GM19324 (cell line): ENCODE measurements at regions not wholly inside any gene's neighbourhood (a gene's known extent, or its start where the extent isn't known, plus 50 kb on each side); places are given as distances from the start of the nearest gene placed in this dataset.

Source experiments
- ATAC-seq: cut with Tn5 transposase; IDR thresholded peaks from one replicate; pipeline ENCODE4 v1.9.1; 2021; ENCODE audit warnings: mild to moderate bottlenecking, moderate library complexity; ENCODE audit not compliant: unreplicated experiment, low FRiP score

DNA sequence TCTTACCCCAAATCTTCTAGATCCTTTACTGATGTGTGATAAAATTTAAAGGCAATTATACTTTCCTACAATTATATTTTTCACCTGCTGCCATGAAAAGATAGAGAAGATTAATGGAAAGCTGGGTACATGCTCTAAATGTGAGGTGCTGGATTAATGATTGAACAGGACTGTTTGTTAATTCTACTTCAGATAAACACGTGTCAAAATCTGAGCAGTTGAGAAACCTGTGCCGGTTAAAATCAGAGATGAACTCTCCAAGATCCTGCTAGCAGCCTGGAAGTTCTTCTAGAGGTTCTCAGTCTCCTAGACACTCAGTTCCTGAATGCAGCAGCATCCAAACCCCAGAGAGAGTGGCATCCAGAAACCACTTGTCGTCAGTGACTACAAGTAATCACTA, 69.2 kb downstream of the INHBA start:
- no peak for ATAC-seq

DNA sequence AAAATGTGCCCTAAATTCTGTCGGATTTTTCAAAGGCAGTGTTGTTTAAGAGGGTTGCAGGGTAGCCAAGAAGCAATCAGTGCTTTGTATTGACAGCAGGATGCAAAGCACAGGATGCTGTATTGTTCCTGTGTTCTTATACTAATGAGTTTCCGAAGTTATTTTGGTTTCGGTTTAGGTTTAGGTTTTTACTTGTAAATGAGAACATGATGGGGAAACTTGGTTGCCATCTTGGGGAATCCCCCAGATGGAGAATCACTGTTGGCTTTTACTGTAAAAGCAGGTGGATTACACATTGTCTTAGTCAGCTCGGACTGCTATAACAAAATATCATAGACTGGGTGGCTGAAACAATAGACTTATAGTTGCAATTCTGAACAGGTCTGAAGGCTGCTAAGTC, 72.1 kb downstream of the INHBA start:
- peak; percentile 79 for ATAC-seq

DNA sequence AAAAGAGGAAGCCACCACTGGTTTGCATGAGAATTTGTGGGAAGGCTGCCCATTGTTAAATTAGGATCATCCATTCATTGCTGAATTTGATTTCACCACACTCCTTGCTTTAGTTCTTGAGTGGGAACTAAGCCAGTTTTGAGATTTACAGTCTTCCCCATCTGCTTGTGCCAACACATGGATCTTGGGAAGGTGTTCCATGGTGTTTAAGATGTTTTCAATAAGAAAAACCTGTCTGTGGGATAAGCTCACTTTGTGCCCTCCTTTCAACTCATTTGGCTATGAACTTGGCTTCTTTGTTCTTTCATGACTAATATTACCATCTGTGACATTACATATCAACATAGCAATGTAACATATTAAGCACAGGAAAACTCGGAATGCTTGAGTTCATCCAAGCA, 73.2 kb downstream of the INHBA start:
- ATAC-seq, result no peak

DNA sequence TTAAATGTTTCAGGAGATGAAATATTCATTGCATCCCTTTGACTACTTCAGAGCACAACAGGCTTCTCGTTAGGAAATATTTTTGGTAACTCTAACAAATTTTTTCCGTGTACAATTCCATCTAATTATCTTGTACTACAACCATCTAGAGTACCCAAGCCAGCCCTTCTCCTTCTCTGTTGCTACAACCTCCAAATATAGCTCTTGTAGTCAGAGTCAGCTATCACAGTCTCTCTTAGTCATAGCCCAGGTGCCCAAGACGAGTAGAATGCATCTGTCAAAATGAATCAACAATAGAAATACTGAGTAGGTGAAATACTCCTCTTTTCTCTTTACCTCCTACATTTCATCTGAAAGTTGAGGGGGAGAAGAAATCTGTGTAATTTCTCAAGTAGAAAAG, 74.0 kb downstream of the INHBA start:
- ATAC-seq, result no peak

DNA sequence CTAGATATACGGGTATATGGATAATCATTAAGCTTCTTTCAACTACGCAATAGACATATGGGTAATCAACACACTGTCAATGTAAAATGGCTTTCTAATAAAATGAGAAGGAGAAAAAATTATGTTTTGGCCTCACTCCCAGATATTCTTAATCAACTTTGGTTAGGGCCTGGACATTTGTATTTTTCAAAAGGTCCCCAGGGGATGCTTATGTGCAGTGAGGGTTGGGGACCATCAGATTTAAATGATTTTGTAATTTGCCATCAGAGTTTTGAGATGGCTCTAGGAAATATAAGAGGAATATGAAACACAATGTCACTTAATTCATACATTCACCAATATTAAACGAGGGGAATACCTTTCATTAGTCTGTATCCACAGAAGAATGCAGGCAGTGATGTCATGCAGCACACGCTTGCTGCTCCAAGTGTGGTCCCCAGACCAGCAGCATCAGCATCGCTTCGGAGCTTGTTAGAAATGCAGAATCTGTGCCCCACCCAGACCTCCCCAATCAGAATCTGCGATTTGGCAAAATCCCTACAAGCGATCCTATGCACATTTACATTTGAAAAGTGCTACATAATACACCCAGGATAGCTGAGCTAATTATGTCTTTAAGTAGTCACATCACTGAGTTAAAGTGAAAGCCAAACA, 75.1 kb downstream of the INHBA start:
- no peak for ATAC-seq

DNA sequence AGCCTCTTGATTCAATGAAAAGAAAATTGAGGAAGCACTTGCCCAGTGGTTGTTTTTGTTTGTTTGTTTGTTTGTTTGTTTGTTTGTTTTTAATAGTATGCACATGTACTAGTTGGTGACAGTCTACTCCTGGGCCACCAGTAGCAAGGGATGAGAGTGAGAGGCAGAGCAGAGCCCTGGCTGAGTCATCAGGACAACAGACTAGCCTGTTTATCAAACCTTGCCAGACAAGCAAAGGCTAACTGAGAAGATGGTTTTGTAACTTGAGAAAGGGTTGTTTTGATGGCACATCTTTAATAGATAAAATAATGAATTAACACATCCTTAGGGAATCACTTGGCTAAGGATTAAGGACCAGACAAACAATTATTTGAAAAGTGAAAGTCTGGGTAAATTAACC, 78.1 kb downstream of the INHBA start:
- no peak for ATAC-seq

DNA sequence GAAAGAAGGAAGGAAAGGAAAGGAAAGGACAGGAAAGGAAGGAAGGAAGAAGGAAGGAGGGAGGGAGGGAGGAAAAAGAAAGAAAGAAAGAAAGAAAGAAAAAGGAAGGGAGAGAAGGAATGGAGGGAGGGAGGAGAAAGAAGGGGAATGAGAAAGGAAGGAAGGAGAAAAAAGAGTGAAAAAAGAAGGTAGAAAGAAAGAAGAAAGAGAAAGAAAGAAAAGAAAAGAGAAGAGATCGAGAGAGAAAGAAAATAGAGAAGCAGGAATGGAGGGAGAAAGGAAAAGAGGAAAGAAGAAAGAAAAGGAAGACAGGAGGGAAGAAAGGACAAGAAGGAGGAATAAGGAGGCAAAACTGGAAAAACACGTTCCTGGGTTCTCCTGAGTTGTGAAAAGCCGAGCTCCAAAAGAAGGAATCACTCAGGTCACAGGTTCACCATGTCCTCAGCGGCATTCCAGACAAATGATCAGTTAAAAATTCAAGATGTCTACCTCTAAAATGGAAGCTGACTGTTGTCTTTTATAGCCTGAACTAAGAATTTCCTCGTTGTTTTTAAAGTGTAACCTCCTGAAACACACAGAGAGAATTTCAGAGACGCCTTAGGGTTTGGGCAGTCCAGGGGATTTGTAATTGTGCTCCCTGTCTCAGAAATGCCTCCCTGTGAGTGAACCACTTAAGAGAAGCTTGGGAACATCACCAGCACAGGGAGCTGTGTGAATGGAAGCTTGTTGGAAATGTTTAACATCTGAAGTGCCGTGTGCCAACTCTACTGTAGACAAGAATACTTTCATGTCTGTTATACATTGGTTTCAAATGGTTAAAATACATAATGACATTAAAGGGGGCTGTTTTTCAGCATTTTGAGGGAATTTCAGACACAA, 80.7 kb downstream of the INHBA start:
- ATAC-seq, result no peak

DNA sequence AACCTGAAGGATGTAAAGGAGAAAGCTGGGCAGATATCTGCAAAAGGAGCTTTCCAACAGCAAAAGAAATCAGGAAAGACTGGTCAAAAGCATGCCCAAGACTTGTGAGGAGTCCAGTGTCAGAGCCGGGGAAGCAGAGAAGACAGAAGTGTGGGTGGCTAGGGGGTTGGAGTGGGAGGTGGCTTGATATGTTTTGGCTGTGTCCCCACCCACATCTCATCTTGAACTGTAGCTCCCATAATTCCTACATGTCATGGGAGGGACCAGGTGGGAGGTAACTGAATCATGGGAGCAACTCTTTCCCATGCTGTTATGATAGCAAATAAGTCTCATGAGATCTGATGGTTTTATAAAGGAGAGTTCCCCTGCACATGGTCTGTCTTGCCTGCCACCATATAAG, 84.9 kb downstream of the INHBA start:
- ATAC-seq, result no peak

DNA sequence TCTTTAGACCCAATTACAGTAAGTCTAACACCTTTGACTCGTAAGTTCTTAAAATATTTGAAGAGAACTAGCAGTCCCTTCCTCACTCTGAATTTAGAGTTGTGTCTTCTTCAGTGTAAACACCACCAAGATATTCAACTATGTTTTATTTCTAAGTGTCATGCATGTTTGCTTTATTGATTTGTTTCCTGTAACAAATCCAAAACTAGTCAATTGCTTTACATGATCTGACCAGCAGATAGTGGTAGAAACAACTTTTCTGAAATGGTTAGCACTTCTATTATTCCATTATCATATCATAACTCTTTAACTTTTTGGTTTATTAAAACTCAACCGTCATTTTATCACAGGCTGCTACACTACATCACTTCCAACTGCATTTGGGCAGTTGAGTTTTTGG, 90.1 kb downstream of the INHBA start:
- ATAC-seq, result no peak

DNA sequence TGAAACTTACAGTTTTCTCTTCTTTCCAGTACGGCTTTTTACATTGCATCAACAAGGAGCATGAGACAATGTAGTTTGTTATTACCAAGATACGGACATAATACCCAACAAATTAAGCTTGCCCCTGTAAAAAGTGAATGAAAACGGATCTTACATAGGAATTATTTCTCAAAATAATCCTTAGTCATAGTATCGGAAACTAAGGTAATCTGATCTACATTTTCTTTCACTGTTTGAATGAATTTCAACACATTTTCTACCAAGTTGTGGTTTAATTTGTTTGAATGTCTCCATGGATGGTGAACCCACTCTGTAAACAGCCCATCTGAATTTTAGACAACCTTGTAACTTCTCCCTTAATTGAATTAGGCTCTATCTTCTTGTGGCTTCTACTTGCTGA, 90.5 kb downstream of the INHBA start:
- no peak for ATAC-seq

DNA sequence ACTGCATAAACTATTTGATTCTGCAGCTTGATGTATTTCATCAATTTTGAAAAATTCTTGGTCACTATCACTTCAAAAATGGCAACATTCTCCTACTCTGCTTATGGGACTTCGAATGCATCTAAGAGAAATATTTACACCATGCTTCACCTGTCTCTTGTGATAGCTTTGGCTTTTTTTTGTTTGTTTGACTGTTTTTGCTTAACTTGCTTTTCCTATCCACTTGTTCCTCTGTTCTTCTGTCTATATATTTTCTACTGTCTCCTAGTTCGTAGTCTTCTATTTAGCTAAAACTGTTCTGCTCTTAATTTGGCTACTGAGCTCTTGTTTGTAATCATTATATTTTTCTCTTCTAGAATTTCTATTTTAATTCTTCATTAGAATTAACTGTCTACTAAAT, 94.4 kb downstream of the INHBA start:
- no peak for ATAC-seq

DNA sequence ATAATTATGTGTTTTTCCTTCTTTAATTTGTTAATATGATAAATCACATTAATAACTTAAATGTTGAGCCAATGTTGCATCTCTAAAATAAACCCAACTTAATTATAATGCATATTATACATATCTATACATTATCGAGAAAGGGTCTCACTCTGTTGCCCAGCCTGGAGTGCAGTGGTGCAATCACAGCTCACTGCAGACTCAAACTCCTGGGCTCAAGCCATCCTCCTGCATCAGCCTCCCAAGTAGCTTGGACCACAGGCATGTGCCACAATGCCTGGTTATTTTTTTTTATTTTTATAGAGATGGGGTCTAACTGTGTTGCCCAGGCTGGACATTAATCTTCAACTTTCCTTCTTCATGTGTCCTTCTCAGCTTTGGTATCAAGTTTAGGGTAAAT, 98.9 kb downstream of the INHBA start:
- no peak for ATAC-seq

DNA sequence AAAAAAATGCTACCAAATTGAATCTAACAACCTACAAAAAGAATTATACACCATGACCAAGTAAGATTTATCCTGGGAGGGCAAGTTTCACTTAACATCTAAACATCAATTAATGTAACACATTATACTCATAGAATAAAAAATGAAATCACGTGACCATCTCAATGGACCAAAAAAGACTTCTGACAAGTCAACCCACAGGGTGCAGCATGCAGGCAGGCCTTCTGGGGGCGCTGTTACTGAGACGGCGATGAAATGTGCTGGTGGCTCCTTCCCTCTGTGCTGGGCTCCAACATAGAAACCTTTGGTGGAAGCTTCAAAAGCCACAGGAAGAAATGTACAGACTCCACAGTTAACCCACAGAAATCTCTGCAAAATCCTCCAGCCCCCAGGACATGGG, 103.1 kb downstream of the INHBA start:
- ATAC-seq, result no peak

DNA sequence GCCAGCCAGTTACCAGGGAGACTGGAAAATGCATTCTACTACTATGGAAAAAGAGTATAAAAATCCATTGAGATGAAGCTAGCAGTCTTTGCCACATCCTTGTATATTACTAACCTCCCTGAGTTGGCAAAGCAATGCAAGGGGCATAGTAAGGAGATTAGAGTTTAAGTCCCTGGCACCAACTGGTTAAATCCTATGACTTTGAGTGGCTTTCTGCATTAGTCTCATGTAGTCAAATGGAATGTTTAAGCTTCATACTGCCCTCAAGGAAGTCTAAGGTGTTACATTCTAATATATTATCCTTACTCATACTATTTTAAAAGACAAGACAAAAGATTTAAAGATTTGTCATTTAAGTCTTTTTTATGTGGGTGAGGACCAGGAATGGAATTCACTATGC, 110.1 kb downstream of the INHBA start:
- no peak for ATAC-seq

DNA sequence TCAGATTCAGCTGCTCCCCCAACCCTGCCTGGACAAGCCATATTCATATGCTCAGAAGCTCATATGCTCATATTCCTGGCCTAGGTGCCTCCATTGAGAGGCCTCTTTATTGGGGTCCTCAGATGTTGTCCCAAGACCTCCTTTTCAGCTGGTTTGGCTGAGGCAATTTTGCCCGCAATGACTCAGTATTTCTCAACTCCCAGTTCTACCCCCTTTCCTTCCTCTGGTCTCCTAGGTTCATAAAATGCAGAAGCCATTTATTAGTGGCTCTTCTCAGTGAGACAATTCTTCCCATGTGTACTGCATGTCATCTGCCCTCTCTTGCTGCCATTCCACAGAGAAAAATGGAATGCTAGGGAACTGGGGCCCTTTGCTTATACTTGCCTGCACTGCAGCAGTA, 110.7 kb downstream of the INHBA start:
- ATAC-seq, result no peak

DNA sequence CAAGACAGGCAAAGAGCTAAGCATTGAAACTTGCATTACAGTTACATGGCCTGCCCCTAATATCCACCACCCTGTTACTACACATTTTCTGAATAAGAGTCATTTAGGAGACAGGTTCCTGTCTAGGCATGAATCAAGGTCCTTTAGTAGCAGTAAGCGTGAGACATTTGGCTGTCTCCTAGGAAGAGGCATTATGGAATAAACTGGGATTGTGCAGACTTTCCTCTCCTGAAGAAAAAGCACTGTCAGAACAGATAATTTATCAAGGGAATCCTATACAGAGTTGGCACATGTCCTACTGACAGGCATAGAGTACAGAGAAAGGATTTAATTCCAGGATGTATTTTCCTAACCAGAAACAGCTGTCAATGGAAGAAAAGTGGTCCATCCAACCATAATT, 111.9 kb downstream of the INHBA start:
- no peak for ATAC-seq

DNA sequence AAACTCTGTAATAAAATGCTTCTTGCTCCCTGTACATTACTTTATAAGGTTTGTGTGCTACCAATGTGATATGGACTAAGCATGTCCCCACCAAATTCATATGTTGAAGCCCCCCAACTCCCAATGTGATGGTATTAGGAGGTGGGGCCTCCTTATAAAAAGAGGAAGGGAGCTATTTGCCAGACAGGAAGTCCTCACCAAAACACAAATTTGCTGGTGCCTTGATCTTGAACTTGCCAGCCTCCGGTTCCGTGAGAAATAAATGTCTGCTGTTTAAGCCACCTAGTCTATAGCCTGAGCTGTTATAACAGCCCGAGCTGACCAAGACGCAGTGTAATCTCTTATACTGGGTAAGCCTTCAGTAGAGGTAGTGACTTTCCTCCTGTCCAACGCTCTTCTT, 114.5 kb downstream of the INHBA start:
- ATAC-seq, result no peak

DNA sequence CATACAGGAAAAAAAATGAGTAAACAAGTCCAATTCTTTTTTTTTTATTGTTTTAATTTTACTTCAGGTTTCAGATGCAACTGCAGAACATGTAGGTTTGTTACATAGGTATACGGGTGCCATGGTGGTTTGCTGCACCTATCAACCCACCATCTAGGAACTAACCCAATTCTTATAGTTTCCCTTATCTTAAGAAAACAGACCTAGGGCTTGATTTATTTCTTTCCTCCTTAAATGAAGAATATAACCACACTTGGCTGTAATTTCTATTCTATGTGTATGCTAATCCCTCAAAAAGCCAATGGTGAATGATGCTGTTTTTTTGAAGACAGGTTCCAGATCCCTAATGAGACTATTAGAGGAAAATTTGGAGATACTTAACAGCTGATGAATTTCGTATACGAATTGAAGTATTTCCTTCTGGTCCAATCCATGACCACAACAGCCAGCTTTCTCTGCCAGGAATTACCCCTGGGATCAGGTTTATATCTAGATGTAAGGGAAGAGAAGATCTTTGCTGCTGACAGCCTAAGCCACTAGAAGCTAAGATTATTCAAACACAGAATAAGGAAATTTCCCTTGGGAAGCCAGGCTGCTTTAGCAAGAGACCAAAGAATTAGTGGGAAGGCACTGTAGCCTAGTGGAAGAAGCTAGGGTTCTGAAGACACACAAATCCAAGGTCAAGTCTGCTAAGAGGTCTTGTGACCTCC, 115.8 kb downstream of the INHBA start:
- ATAC-seq, result no peak

DNA sequence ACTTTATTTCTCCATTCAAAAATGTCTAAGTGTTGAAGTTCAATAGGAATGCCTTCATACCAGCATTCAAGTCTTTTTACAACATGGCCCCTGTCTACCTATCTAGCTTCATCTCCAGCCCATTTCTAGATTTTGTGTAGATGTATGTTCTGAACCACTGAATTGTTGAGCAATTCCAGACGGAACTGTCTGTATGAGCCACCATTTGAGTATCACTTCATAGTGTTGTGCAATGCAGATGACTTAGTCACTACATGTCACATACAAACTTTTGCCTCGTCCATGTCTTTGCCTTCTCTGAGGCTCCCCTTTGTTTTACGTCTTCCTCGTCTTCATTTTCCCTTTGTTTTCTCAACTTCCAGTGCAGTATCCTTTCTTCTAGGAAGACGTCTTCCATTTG, 118.1 kb downstream of the INHBA start:
- no peak for ATAC-seq

DNA sequence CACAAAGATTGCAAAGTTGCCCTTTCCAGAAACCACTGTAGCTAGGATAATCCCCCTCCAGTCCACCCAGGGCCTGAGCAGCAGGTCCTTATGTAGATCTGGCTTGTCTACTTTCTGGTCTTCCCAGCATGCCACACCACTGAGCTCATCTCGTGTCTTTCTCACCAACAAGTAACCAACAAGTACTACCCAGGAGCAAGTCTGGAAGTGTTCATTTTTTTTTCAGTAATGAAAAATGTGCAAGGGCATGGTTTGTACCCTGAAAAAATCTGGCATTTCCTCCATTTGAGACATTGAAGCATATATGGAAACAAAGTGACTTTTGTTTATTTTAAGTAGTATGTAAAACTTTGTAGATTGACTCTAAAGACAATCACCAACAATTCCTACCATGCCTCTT, 120.8 kb downstream of the INHBA start:
- ATAC-seq, result no peak

DNA sequence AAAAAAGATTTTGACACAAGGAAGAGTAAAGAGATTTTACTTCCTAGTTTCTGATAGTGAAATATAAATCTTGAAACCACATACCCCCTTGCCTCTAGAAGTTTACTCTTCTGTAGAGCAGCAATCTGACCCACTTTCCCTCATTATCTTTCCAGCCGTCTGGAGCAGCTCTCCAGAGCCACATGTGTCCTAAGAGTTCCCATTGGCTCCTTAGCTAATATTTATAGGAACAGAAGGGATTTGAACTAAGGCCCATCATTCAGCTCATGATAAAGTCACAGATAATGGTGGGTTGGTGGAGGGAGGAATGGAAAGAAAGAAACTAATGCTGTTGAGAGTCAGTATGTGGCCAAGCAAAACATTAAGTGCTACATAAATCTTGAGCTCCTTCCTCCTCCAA, 121.8 kb downstream of the INHBA start:
- ATAC-seq, result no peak
